GM18508 (cell line): ENCODE measurements at regions not wholly inside any gene's neighbourhood (a gene's known extent, or its start where the extent isn't known, plus 50 kb on each side); places are given as distances from the start of the nearest gene placed in this dataset.
"Not testable (repeated sequence)": the region's sequence is repeated elsewhere in the genome, so short reads cannot be mapped to it uniquely, and the experiment has no call there.

ENCODE experiments used
- ATAC-seq: cut with Tn5 transposase; IDR thresholded peaks from one replicate; pipeline ENCODE4 v1.9.1; 2021; ENCODE audit warnings: moderate number of reproducible peaks; ENCODE audit not compliant: insufficient read depth, unreplicated experiment

DNA sequence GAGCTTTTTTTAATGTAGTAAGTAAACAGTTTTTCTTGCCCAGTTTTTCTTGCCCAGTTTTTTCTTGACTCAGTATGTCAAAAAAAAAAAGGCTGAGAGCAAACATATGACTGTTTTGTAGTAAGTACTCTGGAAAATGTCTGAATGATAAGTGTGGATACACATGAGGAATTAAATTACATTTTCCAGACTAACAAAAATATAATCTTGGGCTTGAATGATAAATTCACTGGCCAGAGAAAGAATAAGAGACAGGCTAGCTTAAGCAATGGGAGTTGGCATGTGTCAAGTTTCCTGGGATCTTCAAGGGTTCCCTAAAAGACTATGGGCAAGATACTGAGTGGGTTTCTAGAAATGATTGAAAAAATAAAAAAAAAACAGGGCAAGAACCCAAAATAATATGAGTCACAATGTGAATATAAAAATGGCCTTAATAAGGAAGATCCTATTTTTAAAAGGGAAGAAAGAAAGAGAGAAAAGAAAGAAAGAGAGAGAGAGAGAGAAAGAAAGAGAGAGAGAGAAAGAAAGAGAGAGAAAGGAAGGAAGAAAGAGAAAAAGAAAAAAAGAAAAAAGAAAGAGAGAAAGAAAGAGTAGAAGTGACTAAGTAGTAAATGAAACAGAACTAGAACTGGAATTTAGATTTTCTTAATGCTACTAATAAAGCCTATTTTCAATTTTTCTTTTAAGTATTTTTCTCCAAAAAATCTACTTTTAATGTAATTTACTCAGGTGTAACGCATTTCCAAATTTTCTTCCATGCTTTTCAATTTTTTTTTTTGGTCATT lies 60.2 kb downstream of the TFPI2 start:
- ATAC-seq, result no peak

GRCh38 chr7:93828260-93828659 lies 62.3 kb downstream of the TFPI2 start:
- peak; percentile 45 for ATAC-seq

DNA sequence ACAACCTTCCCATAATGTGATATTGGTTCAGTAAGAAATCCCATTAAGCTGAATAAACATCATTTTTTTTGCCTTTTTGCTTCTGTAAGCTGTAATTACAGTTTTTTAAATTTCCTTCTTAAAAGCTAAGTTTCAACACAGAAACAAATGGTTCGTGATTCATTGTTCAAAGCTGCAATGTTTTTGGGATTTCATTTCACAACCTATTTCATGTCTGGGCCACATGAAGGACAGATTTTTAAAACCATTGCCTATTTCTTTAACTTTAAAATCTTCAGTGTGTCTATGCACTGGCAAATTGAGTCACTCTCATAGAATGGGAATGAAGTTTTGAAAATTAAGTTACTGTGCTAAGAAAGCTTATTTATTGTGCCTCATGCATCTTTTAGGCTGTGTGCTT lies 66.9 kb downstream of the TFPI2 start:
- no peak for ATAC-seq

DNA sequence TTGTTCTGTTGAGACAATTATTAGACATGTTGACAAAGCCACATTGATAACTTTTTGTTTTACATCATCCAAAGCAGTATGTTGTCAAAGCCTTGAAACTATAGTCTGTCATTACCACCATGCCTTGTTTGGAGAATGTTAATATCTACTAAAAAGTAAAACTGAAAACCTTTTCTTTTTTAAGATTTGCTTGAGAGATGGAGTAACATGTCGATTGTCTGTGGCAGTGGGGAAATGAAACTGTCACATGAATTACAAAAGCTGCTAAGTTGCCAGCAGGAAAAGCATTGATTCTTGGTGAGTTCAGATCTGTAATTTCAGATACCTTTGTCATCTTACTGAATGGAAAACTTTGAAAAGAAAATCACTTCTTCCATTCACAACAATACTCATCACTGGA lies 69.1 kb downstream of the TFPI2 start:
- no peak for ATAC-seq

DNA sequence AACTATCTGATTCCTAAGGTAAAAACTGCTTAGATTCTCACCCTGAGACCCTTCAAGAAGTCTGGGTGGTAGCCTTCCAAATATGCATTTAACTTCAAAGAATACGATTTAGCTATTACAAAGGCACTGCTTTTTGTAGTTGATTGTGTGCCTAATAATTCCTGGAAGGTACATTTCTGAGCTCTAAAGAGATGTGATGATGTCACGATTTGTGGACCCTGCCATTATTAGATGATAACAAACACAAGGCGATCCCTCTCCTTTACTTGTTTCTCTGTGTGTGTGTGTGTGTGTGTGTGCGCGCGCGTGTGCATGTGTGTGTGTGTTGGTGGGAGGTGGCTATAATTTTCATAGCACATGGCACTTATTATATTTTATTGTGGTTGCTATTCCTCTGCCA lies 70.9 kb downstream of the TFPI2 start:
- no peak for ATAC-seq

DNA sequence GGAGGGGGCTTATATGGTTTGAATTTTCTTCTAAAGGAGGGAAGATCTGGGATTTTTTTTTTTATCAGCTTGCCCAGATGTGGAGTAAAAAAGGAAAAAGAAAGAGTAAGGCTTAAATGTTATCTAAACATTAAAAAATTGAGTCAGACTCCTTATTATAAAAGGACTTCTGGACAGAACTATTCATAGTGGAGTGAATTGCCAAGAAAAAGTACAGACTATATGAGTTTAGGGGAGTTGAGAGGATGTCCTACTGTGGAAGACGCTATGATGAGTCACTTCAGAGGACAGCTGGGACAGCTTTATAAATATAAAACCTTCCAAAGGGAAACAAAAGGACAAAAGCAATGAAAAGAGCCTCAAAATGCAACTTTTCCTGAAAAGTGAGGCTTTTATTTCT lies 73.0 kb downstream of the TFPI2 start:
- no peak for ATAC-seq

GRCh38 chr7:93817004-93817403 lies 73.5 kb downstream of the TFPI2 start:
- no peak for ATAC-seq

- ATAC-seq, result no peak
Observed at GRCh38 chr7:93813514-93813913, 77.0 kb downstream of the TFPI2 start.

GRCh38 chr7:93812061-93812460 lies 78.5 kb downstream of the TFPI2 start:
- ATAC-seq, result no peak

- no peak for ATAC-seq
Observed at GRCh38 chr7:93811198-93811597, 79.4 kb downstream of the TFPI2 start.

DNA sequence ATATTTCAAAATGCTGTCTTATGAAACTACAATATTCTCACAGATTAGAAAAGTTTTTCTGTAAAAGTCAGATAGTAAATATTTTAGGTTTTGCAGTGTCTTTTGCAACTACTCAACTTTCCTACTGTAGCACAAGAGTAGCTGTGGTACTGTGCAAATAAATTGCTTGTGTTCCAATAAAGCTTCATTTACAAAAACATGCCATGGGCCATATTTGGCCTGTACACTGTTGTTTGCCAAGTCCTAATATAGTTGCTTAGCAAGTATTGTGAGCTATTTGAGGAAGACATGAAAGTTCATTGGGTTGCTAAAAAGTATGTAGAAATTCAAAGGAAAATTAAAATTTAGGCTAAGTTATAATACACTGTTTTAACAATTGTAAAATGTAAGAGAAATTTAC lies 80.0 kb downstream of the TFPI2 start:
- ATAC-seq, result no peak

GRCh38 chr7:93804726-93805125 lies 85.8 kb downstream of the TFPI2 start:
- ATAC-seq, result no peak

- ATAC-seq, result no peak
Observed at GRCh38 chr7:93799750-93800357, 90.7 kb downstream of the TFPI2 start.

DNA sequence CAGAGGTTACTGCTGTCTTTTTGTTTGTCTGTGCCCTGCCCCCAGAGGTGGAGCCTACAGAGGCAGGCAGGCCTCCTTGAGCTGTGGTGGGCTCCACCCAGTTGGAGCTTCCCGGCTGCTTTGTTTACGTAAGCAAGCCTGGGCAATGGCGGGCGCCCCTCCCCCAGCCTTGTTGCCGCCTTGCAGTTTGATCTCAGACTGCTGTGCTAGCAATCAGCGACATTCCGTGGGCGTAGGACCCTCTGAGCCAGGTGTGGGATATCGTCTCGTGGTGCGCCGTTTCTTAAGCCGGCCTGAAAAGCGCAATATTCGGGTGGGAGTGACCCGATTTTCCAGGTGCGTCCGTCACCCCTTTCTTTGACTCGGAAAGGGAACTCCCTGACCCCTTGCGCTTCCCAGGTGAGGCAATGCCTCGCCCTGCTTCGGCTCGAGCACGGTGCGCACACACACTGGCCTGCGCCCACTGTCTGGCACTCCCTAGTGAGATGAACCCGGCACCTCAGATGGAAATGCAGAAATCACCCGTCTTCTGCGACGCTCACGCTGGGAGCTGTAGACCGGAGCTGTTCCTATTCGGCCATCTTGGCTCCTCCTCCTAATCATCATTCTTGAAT lies 97.4 kb downstream of the TFPI2 start:
- not testable (repeated sequence) for ATAC-seq

DNA sequence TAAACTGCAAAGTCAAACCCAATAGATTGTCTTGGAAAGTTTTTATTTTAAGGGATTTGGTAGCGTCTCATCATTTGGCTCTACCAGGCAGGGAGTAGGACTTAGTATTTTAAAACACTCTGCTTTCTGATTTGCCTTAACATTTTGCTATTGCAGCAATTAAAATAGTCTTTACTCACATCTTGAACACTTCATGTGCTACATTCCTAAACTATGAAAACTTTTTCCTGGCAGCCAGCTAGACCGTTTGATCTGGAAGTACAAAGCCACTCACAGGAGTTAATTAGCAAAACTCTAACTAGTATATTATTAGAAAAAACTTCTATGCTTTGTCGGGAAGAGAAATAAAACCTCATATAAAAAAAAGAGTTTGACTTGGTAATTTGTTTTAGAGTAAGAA lies 111.4 kb downstream of the TFPI2 start:
- ATAC-seq, result no peak

DNA sequence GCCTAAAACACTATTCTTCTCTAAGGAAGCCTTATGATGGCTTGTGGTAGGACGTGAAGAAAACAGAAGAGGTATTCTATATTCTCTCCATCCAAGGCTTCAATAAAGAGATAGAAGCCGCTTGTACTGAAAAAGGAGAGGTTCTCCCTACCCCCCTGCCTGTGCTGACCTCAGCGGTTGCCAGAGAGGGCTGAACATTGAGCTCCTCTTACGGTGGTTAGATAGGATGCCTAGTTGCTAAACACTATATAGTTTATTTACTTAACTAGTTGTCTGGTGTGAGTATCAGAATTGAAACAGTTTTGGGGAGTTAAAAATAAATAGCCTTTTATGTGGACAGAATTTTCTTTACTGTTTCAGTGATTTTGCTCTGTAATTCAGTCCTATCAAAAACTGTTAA lies 112.2 kb downstream of the TFPI2 start:
- ATAC-seq, result no peak

GRCh38 chr7:93773446-93773845 lies 117.1 kb downstream of the TFPI2 start:
- ATAC-seq, result no peak

DNA sequence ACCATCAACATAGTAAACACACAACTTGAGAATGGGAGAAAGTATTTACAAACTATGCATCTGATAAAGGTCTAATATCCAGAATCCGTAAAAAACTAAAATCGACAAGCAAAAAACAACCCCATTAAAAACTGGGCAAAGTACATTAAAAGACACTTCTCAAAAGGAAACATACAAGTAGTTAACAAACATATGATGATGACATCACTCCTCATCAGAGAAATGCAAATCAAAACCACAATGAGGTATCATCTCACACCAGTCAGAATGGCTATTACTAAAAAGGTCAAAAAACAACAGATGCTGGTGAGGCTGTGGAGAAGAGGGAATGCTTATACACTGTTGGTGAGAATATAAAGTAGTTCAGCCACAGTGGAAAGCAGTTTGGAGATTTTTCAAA lies 125.1 kb downstream of the TFPI2 start:
- no peak for ATAC-seq

DNA sequence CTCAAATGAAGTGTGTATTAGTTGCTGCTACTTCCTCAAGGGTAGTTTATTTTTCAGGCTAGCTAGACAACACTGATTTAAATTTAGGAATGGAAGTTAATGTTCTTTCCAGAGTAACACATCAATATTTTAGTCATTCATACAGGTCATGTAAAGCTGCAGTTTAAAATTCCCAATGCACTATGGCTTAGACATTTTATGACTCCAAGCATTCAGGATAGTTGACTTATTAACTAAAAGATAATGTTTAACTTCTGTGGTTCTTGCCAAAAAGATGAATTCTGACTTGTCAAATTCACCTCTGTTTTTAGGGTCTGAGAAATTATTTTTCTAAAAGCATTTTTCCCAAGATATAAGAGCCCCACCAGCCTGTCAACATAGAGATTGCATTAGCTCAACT lies 131.9 kb downstream of the TFPI2 start:
- no peak for ATAC-seq

- ATAC-seq, result no peak
Observed at GRCh38 chr7:93757426-93757825, 133.1 kb downstream of the TFPI2 start.

GRCh38 chr7:93756890-93757289 lies 133.7 kb downstream of the TFPI2 start:
- ATAC-seq, result no peak

GRCh38 chr7:93751421-93751820 lies 139.1 kb downstream of the TFPI2 start:
- no peak for ATAC-seq
